K562 (cell line): ENCODE measurements at regions not wholly inside any gene's neighbourhood (a gene's known extent, or its start where the extent isn't known, plus 50 kb on each side); places are given as distances from the start of the nearest gene placed in this dataset.

Experiments used
- EZH2 ChIP-seq: IDR thresholded peaks from 2 replicates; pipeline ENCODE4 v1.6.1; 2012; ENCODE audit warnings: low read depth, mild to moderate bottlenecking, inconsistent platforms, low read length, borderline replicate concordance
- POLR2AphosphoS5 ChIP-seq: IDR thresholded peaks from 2 replicates; pipeline ENCODE4 v1.6.1; 2011; ENCODE audit warnings: mild to moderate bottlenecking, low read depth, low read length, moderate library complexity; ENCODE audit not compliant: control insufficient read depth, insufficient read depth
- TAF1 ChIP-seq: IDR thresholded peaks from 2 replicates; pipeline ENCODE4 v1.6.1; 2011; ENCODE audit warnings: mild to moderate bottlenecking, low read length, moderate library complexity; ENCODE audit not compliant: insufficient read depth, control insufficient read depth, severe bottlenecking; ENCODE audit errors: extremely low read depth
- ZBED1 ChIP-seq: IDR thresholded peaks from 2 replicates; pipeline ENCODE4 v1.6.1; 2014
- ZKSCAN3 ChIP-seq: fragments of 250-450 bp; sonication (Bioruptor Pico); IDR thresholded peaks from 2 replicates; pipeline ENCODE4 v1.4.0; 2020
- TF ChIP-seq, protein P1 (sequence below): fragments of 250-450 bp; sonication (Bioruptor Pico); IDR thresholded peaks from 2 replicates; pipeline ENCODE4 v1.9.0; 2021; ENCODE audit warnings: mild to moderate bottlenecking
- TF ChIP-seq, protein P2 (sequence below), 3 experiments: IDR thresholded peaks in 2 of 3; conservative IDR thresholded peaks in 1 of 3; 2 replicates each; pipeline ENCODE4 v1.5.1; 2011 to 2012; ENCODE audit warnings: low read length in 3 of 3, mild to moderate bottlenecking in 3 of 3, control low read depth in 2 of 3, improper control_type of control experiment in 1 of 3, inconsistent platforms in 1 of 3, low read depth in 1 of 3, mixed read lengths in 1 of 3, moderate library complexity in 1 of 3; ENCODE audit not compliant: insufficient read depth in 2 of 3
- TF ChIP-seq, protein P3 (sequence below): sonication (generic); formaldehyde crosslinking; IDR thresholded peaks from 2 replicates; pipeline ENCODE4 v1.8.1; 2023; ENCODE audit warnings: mild to moderate bottlenecking, missing genetic modification reagents
- TF ChIP-seq, protein P4 (sequence below), 2 experiments: fragments of 450-650 bp; formaldehyde crosslinking in 1 of 2; IDR thresholded peaks; 2 replicates each; pipeline versions ENCODE4 v1.4.0 to v1.6.1; 2014 to 2020; ENCODE audit warnings: mild to moderate bottlenecking in 2 of 2, borderline replicate concordance in 1 of 2, low read depth in 1 of 2

DNA sequence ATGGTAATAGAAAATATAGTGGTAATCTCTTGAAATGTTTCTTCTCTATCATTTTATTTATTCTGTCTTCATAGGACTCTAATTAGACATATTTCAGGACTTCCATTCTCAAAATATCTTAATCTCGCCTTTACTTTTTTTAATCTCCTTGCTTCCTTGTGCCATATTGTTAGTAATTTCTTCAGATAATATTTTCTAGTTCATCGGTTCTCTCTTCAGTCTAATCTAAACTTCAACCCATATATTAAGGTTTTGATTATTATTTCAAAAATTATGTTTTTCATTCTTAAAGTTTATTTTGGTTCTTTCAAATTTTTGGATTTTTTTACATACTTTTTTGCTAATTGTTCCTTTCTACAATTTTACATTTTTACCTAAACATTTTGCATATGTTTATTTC is 237.9 kb upstream of the DGKB start:
- TF ChIP-seq EZH2 (no peak), POLR2AphosphoS5 (no peak), TAF1 (no peak), ZBED1 (no peak), ZKSCAN3 (CRISPR knock-in tag) (no peak)
- TF ChIP-seq, protein P1, sequence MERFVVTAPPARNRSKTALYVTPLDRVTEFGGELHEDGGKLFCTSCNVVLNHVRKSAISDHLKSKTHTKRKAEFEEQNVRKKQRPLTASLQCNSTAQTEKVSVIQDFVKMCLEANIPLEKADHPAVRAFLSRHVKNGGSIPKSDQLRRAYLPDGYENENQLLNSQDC (CRISPR knock-in tag), result no peak
- TF ChIP-seq, protein P2, sequence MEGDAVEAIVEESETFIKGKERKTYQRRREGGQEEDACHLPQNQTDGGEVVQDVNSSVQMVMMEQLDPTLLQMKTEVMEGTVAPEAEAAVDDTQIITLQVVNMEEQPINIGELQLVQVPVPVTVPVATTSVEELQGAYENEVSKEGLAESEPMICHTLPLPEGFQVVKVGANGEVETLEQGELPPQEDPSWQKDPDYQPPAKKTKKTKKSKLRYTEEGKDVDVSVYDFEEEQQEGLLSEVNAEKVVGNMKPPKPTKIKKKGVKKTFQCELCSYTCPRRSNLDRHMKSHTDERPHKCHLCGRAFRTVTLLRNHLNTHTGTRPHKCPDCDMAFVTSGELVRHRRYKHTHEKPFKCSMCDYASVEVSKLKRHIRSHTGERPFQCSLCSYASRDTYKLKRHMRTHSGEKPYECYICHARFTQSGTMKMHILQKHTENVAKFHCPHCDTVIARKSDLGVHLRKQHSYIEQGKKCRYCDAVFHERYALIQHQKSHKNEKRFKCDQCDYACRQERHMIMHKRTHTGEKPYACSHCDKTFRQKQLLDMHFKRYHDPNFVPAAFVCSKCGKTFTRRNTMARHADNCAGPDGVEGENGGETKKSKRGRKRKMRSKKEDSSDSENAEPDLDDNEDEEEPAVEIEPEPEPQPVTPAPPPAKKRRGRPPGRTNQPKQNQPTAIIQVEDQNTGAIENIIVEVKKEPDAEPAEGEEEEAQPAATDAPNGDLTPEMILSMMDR (IDR thresholded peaks at IDR 0.05 in 2 of 3, conservative IDR thresholded peaks at IDR 0.05 in 1 of 3; ENCODE audit: insufficient read depth in 2 of 3, low read depth in 1 of 3, low read length in 3 of 3), result no peak
- TF ChIP-seq, protein P3, sequence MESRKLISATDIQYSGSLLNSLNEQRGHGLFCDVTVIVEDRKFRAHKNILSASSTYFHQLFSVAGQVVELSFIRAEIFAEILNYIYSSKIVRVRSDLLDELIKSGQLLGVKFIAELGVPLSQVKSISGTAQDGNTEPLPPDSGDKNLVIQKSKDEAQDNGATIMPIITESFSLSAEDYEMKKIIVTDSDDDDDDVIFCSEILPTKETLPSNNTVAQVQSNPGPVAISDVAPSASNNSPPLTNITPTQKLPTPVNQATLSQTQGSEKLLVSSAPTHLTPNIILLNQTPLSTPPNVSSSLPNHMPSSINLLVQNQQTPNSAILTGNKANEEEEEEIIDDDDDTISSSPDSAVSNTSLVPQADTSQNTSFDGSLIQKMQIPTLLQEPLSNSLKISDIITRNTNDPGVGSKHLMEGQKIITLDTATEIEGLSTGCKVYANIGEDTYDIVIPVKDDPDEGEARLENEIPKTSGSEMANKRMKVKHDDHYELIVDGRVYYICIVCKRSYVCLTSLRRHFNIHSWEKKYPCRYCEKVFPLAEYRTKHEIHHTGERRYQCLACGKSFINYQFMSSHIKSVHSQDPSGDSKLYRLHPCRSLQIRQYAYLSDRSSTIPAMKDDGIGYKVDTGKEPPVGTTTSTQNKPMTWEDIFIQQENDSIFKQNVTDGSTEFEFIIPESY (CRISPR knock-in tag), result no peak
- TF ChIP-seq, protein P4, sequence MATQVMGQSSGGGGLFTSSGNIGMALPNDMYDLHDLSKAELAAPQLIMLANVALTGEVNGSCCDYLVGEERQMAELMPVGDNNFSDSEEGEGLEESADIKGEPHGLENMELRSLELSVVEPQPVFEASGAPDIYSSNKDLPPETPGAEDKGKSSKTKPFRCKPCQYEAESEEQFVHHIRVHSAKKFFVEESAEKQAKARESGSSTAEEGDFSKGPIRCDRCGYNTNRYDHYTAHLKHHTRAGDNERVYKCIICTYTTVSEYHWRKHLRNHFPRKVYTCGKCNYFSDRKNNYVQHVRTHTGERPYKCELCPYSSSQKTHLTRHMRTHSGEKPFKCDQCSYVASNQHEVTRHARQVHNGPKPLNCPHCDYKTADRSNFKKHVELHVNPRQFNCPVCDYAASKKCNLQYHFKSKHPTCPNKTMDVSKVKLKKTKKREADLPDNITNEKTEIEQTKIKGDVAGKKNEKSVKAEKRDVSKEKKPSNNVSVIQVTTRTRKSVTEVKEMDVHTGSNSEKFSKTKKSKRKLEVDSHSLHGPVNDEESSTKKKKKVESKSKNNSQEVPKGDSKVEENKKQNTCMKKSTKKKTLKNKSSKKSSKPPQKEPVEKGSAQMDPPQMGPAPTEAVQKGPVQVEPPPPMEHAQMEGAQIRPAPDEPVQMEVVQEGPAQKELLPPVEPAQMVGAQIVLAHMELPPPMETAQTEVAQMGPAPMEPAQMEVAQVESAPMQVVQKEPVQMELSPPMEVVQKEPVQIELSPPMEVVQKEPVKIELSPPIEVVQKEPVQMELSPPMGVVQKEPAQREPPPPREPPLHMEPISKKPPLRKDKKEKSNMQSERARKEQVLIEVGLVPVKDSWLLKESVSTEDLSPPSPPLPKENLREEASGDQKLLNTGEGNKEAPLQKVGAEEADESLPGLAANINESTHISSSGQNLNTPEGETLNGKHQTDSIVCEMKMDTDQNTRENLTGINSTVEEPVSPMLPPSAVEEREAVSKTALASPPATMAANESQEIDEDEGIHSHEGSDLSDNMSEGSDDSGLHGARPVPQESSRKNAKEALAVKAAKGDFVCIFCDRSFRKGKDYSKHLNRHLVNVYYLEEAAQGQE (IDR thresholded peaks at IDR 0.05; ENCODE audit: borderline replicate concordance), result no peak
- TF ChIP-seq, protein P4 (CRISPR knock-in tag; IDR thresholded peaks at IDR 0.05; ENCODE audit: low read depth), result no peak
